SIG-M5 (cell line): ENCODE measurements at regions not wholly inside any gene's neighbourhood (a gene's known extent, or its start where the extent isn't known, plus 50 kb on each side); places are given as distances from the start of the nearest gene placed in this dataset.

ENCODE experiments used
- DNase-seq: peaks from one replicate; lab custom pipeline; 2025; lab: John Stamatoyannopoulos, UW

DNA sequence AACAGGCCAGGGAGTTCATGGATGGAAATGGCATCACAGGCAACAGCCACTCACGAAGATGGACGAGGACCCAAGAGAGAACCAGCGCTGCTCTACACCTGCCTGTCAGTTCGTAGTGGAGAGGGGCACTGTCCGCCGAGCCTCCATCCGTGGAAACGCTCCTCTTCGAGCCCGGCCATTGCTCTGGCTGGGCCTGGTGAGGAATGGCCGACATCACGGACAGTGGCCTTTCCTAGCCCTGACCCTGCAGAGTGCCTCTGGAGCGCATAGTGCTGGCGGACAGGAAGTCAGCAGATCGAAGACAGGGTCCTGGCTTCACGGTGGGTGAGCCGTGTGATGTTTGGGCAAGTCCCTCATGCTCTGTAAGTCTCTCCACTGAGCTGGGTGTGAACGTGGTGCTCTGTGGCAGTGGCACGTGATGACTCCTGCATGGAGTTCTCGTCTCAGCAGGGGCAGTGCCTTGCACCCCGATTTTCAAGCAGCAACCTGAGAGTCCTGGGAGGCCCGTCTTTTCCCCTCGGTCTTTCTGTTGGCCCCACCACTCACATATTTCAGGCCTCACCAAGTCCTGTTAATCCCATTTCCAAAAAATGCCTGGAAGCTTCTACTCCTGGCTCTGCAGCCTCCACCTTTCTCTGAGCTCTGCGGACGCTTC lies 214.4 kb downstream of the ERMARD start:
- DNase-seq, result no peak

GRCh38 chr6:169965239-169965638 lies 213.8 kb downstream of the ERMARD start:
- no peak for DNase-seq

DNA sequence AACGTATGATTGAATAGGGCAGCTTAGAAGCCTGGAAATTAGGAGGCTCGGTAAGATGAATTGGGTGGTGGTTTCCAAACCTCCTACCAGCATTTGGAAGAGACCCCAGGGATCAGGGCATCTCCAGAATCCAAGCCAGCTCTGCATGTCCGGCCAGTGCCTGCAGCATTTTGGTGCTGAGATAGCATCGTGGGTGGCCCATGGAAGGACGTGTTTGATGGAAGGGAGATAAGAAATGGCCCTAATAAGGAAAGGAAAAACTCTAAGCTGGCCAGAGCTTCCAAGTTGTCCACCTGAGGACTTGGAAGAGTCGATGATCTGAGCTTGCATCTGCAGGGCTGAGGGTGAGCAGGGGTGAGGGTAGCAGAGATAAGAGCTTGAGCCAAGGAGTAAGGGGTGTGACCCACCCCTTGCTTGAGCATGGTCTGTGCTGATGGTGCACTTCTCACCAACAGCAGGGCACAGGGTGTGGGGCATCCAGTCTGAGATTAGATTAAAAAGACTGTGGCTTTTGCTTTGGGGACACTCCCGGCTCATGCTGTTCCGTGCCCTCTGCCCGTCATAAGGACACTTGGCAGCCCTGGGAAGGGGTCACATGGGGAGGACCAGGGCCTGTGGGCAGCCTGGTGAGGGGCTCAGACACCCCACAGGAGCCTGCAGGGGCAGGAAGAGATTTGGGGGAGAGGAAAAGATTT lies 213.2 kb downstream of the ERMARD start:
- no peak for DNase-seq

DNA sequence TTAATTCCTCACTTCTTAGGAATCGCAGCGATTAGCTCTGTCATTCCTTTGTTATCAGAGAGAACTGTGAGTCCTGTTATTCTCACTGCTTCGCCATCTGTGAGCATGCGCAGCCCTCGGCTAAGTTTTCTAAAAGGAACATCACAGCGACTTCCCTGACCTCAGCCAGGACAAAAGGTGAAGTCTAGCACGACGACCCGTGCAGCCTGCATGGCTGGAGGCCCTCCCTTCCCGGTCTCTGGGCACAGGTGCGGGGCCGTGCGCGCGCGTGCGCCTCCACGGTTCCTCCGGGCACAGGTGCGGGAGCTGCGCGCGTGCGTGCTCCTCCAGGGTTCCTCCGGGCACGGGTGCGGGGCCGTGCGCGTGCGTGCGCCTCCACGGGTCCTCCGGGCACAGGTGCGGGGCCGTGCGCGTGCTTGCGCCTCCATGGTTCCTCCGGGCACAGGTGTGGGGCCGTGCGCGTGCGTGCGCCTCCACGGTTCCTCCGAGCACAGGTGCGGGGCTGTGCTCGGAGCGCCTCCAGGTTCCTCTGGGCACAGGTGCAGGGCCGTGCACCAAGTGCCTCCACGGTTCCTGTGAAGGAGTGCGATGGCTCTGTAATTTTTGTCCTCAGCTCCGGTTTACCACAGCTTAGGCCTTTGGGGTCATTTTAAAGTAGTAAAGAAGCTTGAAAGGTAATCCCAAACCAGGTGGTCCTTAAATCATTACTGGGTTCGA lies 212.3 kb downstream of the ERMARD start:
- DNase-seq, result no peak

DNA sequence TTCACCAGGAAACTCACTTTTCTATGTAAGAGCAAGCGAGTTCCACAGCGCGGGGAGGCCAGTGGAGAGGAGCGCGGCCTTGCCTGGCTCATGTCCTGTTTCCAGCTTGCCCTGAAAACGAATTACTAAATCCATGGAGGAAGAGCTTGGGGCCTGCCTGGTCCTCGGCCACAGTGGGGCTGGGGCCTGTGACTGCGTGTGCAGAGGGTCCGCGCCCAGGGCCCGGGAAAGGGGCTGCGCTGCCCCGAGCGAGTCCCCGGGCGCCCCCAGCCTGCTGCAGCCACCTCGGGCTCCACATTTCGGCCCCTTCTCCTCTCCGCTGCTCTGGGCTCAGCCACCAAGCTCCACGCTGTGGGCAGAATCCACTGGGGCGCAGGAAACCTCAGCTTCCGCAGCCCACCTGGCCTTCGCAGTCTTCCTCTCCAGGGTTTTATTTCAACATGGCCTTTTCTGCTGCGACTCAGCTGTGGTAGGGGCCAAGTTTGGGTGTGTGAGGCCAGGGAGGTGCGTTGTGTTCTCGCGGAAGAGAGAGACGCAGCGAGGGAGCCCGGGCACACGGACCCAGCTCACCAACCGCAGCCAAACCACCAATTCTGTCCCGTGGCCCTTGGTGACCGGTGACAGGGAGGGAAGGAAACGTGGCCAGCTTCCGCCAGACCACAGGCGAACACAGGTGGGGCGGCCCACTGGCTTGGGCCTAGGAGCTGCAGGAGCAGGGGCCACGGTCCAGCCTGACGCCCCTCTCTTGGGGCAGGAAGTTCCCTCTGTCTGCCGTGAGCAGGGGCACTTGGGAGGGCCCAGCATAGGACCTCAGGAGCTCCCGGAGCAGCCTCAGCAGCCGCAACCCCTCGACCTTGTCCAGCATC lies 211.4 kb downstream of the ERMARD start:
- DNase-seq, result no peak

GRCh38 chr6:169961772-169962561 lies 210.5 kb downstream of the ERMARD start:
- DNase-seq, result no peak

DNA sequence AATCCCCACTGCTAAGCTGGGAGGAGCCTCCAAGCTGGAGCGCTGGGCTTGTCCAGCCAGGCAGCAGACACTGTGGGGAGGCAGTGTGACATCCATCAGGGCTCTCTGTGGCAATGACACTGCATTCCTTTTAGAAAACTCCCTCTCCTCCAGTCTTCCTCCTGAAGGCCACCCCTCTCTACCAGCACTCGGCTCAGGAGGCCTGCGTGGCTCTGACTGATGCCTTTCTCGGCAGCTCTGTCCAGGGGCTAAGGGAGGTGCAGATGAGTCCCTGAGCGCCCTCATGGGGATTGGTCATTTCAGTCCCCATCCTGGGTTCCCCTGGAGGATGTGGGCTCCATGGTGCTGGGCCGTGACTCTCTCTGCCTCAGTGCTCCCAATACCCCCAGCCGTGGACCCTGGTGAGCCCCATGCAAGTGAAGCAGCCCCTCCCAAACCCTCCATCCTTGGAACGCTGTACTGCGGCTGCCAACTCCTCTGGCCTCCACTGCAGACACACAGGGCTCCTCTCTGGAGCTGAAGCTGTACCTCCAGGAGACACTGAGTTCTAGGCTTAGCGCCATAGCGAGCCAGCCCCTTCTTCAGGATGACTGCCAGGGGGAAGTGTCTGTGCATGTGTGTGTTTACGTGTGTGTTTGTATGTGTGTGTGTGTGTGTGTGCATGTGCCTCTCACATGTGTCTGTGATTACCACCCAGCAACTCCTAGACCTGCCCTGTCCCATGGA lies 209.6 kb downstream of the ERMARD start:
- DNase-seq, result no peak

DNA sequence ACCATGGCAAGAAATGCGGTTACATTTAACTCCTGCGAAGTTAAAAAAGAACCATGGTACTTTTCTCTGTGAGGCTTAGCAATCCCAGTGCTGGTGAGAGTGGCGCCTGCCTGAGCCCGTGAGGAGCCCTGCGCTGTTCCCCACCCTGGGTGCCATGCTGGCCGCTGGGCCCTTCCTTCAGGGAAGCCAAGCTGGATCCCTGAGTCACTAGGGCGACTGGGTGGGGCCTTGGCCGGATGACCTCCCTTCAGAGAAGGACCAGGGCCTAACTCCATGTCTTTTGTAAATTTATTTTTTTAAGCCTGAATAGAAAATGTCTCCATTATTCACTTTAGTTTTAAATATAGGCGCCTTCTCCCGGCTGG lies 209.1 kb downstream of the ERMARD start:
- no peak for DNase-seq

- no peak for DNase-seq
Observed at GRCh38 chr6:169960003-169960344, 208.6 kb downstream of the ERMARD start.

DNA sequence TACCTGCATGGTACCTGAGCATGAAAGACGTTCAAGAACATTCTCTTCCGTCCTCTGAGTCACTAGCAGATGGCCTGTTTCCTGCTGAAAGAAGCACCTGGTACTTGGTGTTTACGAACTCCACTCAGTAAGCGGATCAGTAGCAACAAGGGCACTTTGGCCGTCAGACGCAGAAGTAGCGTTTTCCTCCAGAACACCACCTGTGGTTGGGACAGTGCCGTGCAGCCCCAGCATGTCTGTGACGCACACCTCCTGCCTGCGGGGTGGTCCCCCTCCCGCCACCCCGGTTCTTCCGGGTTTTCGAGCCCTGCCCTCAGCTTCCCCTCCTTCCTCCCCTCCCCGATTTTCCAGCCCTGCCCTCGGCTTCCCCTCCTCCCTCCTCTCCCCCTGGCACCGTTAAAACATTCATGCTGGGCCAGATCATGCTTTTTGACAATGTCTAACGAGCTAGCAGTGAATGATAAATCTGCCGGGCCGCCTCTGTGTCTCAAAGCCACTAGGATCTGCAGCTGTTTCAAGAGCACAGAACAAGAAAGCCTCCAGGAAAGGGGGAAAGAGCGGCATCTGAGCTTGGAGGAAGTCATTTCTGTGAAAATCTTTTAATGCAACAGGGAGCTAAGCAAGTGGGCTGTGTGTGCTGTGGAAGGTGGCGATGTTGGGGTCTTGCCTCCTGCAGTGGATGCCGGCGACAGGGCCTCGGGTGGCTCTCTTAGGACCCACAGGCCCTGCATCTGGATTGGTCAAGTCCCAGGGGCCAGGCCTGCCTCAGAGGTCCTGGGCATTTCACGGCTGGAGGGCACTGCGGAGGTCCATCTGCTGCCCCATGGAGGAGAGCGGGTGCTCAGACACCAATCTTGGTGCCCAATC lies 207.9 kb downstream of the ERMARD start:
- no peak for DNase-seq

DNA sequence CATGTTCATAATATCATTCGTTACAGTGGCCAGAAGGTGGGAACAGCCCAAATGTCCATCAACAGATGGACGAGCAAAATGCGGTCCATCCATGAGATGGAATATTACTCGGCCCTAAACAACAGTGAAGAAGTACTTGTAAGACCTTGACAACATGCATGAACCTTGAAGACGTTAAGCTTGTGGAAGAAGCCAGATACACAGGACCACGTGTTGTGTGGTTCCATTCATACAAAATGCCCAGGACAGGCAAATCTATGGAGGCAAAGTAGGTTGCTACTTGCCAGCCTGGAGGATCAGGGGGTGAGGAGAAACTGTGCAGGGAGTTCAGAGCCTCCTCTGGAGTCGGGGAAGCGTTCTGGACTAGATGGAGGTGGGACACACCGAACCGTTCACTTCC lies 207.1 kb downstream of the ERMARD start:
- DNase-seq, result no peak

DNA sequence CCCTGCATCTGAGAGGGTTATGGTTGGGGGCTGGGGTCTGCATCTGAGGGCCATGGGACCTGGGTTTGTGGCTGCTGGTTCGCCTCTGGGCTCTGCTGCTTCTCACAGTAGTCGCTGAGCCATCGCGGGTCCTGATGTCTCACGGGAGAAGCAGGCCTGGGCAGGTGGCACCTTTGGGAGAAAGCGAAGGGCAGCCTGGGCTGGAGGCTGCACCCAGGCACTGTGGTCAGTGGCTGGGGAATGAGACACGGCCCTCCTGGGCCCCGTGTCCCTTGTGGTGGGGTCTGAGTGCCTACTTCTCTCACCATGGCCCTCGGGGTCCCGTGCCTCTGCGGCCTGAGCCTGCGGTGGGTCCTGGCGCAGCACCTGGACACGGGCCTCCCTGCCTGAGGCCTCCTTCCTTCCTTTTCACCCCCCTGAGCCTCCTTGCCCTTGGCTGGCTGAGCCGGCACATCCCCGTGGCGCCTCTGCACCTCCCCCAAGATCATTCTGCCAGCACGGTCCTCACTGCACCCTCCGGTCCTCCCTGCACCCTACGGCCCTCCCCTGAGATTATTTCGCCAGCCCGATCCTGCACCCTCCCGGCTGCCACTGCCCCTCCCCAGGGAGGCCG lies 206.0 kb downstream of the ERMARD start:
- no peak for DNase-seq

DNA sequence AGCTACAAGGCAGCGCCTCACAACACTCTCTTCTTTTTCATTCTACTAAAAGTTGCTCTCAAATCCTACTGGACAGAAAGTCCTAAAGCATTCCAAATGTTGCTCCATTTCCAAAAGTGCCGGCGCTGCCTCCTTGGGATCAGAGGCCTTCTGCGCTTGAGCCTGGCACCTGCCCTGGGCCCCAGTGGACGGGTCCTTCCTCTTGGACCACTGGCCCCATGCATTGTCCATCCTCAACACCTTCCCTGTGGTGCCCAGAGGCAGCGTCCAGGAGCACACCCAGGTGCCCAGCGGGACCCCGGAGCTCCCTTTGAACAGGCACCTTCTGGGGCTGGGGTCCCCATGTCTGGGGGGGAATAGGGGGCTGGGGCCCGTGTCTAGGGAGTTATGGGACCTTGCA lies 205.2 kb downstream of the ERMARD start:
- no peak for DNase-seq

GRCh38 chr6:169955731-169956437 lies 204.5 kb downstream of the ERMARD start:
- no peak for DNase-seq

GRCh38 chr6:169954977-169955376 lies 203.6 kb downstream of the ERMARD start:
- DNase-seq, result no peak

DNA sequence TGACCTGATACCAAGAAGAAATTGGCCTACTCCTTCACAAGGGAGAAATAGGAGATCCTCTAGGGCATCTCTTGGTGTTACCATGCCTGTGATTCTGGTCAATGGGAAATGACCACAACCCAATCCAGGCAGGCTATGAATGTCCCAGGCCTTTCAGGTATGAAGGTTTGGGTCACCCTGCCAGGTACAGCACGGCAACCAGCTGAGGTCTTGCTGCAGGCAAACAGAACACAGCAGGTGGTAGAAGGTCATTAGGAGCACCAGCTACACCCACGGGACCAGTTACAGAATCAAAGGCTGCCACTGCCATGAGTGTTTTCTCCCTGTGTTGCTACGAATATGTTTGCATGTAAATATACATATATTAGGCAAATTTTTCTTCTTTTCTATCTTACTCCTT lies 202.3 kb downstream of the ERMARD start:
- DNase-seq, result no peak

- no peak for DNase-seq
Observed at GRCh38 chr6:169950558-169950957, 199.1 kb downstream of the ERMARD start.

DNA sequence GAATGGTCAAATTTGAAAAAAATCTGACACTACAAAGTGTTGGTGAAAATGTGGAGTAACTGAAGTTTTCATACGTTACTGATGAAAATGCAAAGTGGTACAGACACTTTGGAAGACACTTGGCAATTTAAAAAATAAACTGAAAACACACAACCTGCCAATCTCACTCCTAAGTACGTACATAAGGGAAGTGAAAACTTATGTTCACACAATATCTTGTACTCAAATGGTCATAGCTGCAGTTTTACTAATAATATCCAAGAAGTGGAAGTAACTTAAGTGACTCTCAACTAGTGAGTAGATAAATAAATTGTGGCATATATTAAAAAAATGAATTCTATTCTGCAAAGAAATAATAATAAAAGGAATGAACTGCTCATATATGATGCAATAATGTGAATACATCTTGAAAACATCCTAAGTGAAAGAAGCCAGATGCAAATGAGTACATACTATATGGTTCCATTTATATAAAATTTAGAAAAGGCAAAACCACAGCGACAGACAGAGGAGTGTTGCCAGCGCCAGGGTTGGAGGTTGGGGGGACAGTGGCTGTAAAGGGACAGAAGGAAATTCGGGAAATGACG lies 198.2 kb downstream of the ERMARD start:
- DNase-seq, result no peak

- DNase-seq, result no peak
Observed at GRCh38 chr6:169946971-169947370, 195.5 kb downstream of the ERMARD start.
